A549 (cell line): ENCODE measurements at regions not wholly inside any gene's neighbourhood (a gene's known extent, or its start where the extent isn't known, plus 50 kb on each side); places are given as distances from the start of the nearest gene placed in this dataset.

Experiments used
- ATAC-seq, 2 experiments: fragments of 200-7000 bp in 1 of 2; fragments of >200 bp in 1 of 2; cut with Nextera tagmentation in 1 of 2; cut with Tn5 transposase in 1 of 2; 3 replicates each; pipeline versions ENCODE4 v1.8.0 to v1.9.1; 2018 to 2020; ENCODE audit warnings: mild to moderate bottlenecking in 1 of 2, moderate library complexity in 1 of 2
- CTCF ChIA-PET: fragments of 300-600 bp; sonication (Branson Sonifier 250); formaldehyde crosslinking; extraction: SDS; loops from one replicate; lab custom pipeline; 2021; ENCODE audit warnings: antibody characterized with exemption, inconsistent platforms; lab: Yijun Ruan, JAX
- POLR2A ChIA-PET: fragments of 350-600 bp; formaldehyde crosslinking; extraction: SDS; loops from one replicate; lab custom pipeline; 2021; ENCODE audit warnings: antibody characterized with exemption, inconsistent platforms; lab: Yijun Ruan, JAX
- DNase-seq, 2 experiments: peaks; one replicate each; pipeline versions ENCODE4 v3.0.0 to v3.0.0-alpha.2; 2011 to 2016; ENCODE audit warnings: low read depth in 1 of 2, low spot score in 1 of 2
- FAIRE-seq: peaks from 2 replicates; lab custom pipeline; 2011; peaks lifted over from hg19 to GRCh38; lab: Jason Lieb, UNC
- H3K27ac ChIP-seq, 2 experiments: fragments of >200 bp; sonication (Bioruptor Twin); formaldehyde crosslinking; 3 replicates each; pipeline ENCODE4 v1.5.1; 2016 to 2017
- H3K4me1 ChIP-seq: fragments of >200 bp; sonication (Bioruptor Twin); formaldehyde crosslinking; 3 replicates; pipeline ENCODE4 v1.6.1; 2016
- H3K4me2 ChIP-seq: fragments of >200 bp; sonication (Bioruptor Twin); formaldehyde crosslinking; 3 replicates; pipeline ENCODE4 v1.6.1; 2016
- H3K4me3 ChIP-seq: fragments of >200 bp; sonication (Bioruptor Twin); formaldehyde crosslinking; 3 replicates; pipeline ENCODE4 v1.5.1; 2016
- H3K9me3 ChIP-seq: fragments of >200 bp; sonication (Bioruptor Twin); formaldehyde crosslinking; 3 replicates; pipeline ENCODE4 v1.6.1; 2016
- BHLHE40 ChIP-seq: IDR thresholded peaks from 2 replicates; pipeline ENCODE4 v1.6.1; 2012; ENCODE audit warnings: low read depth, low read length, inconsistent platforms
- CBX8 ChIP-seq: fragments of 200-600 bp; sonication (generic); IDR thresholded peaks from 2 replicates; pipeline ENCODE4 v1.6.1; 2016
- CHD2 ChIP-seq: fragments of 150-350 bp; IDR thresholded peaks from 2 replicates; pipeline ENCODE4 v1.6.1; 2014; ENCODE audit warnings: low read length; ENCODE audit not compliant: partially characterized antibody
- EHF ChIP-seq: fragments of 250-450 bp; sonication (Bioruptor Pico); IDR thresholded peaks from 2 replicates; pipeline ENCODE4 v1.5.0; 2020; ENCODE audit warnings: mild to moderate bottlenecking
- FOSB ChIP-seq: fragments of 250-450 bp; sonication (Bioruptor Pico); IDR thresholded peaks from 2 replicates; pipeline ENCODE4 v1.5.0; 2020; ENCODE audit warnings: mild to moderate bottlenecking, moderate library complexity
- HDAC2 ChIP-seq: fragments of 200-600 bp; sonication (generic); IDR thresholded peaks from 2 replicates; pipeline ENCODE4 v1.6.1; 2016
- HOXA7 ChIP-seq: fragments of 250-450 bp; sonication (Bioruptor Pico); IDR thresholded peaks from 2 replicates; pipeline ENCODE4 v1.5.0; 2020; ENCODE audit warnings: mild to moderate bottlenecking, moderate library complexity
- HOXB13 ChIP-seq: fragments of 250-450 bp; sonication (Bioruptor Pico); IDR thresholded peaks from 2 replicates; pipeline ENCODE4 v1.5.0; 2020; ENCODE audit warnings: low read depth, mild to moderate bottlenecking, moderate library complexity
- JUNB ChIP-seq: fragments of >200 bp; sonication (Bioruptor Twin); formaldehyde crosslinking; IDR thresholded peaks from 2 replicates; pipeline ENCODE4 v1.6.1; 2016
- KDM1A ChIP-seq: fragments of 200-600 bp; sonication (generic); IDR thresholded peaks from 2 replicates; pipeline ENCODE4 v1.6.1; 2016; ENCODE audit warnings: low read depth, mild to moderate bottlenecking
- KDM5A ChIP-seq: fragments of 200-600 bp; sonication (generic); IDR thresholded peaks from 2 replicates; pipeline ENCODE4 v1.6.1; 2016; ENCODE audit warnings: antibody characterized with exemption, mild to moderate bottlenecking
- MAFK ChIP-seq: fragments of 450-650 bp; IDR thresholded peaks from 2 replicates; pipeline ENCODE4 v1.6.1; 2014; ENCODE audit not compliant: partially characterized antibody
- MYC ChIP-seq: IDR thresholded peaks from 2 replicates; pipeline ENCODE4 v1.6.1; 2012; ENCODE audit warnings: mild to moderate bottlenecking, inconsistent platforms, low read length, improper control_type of control experiment, borderline replicate concordance
- NFE2L2 ChIP-seq: fragments of 150-350 bp; conservative IDR thresholded peaks from 2 replicates; pipeline ENCODE4 v1.6.1; 2014; ENCODE audit warnings: low read length
- RAD21 ChIP-seq, 2 experiments: fragments of >200 bp in 1 of 2; sonication (Bioruptor Twin) in 1 of 2; formaldehyde crosslinking in 1 of 2; IDR thresholded peaks in 1 of 2; conservative IDR thresholded peaks in 1 of 2; 2 replicates in 1 of 2; 3 replicates in 1 of 2; pipeline ENCODE4 v1.6.1; 2012 to 2018; ENCODE audit warnings: inconsistent platforms in 1 of 2
- RFX5 ChIP-seq: fragments of 450-650 bp; IDR thresholded peaks from 2 replicates; pipeline ENCODE4 v1.7.1; 2014; ENCODE audit warnings: antibody characterized with exemption, mild to moderate bottlenecking, moderate library complexity
- SMC3 ChIP-seq: fragments of >200 bp; sonication (Bioruptor Twin); formaldehyde crosslinking; IDR thresholded peaks from 3 replicates; pipeline ENCODE4 v1.6.1; 2018; ENCODE audit warnings: inconsistent platforms
- TFCP2L1 ChIP-seq: fragments of 250-450 bp; sonication (Bioruptor Pico); IDR thresholded peaks from 2 replicates; pipeline ENCODE4 v1.5.0; 2021; ENCODE audit warnings: mild to moderate bottlenecking
- TP53 ChIP-seq: fragments of 250-450 bp; sonication (Bioruptor Pico); IDR thresholded peaks from 2 replicates; pipeline ENCODE4 v1.5.0; 2021; ENCODE audit warnings: mild to moderate bottlenecking, moderate library complexity
- ZFP36 ChIP-seq: fragments of 450-650 bp; IDR thresholded peaks from 2 replicates; pipeline ENCODE4 v1.6.1; 2014; ENCODE audit warnings: borderline replicate concordance; ENCODE audit not compliant: partially characterized antibody
- ZNF302 ChIP-seq: fragments of 250-450 bp; sonication (Bioruptor Pico); IDR thresholded peaks from 2 replicates; pipeline ENCODE4 v1.9.0; 2021; ENCODE audit warnings: inconsistent platforms, mild to moderate bottlenecking, moderate library complexity
- WGBS: methylation state at CpG from one replicate; pipeline ENCODE4 v1.1.6; 2017; ENCODE audit errors: missing lambda C conversion rate; 5-methylcytosine and 5-hydroxymethylcytosine counted together
- TF ChIP-seq, protein P1 (sequence below): IDR thresholded peaks from 2 replicates; pipeline ENCODE4 v1.6.1; 2012
- TF ChIP-seq, protein P2 (sequence below): fragments of >200 bp; sonication (Bioruptor Twin); formaldehyde crosslinking; IDR thresholded peaks from 3 replicates; pipeline ENCODE4 v1.5.1; 2016
- TF ChIP-seq, protein P3 (sequence below): fragments of >200 bp; sonication (Bioruptor Twin); formaldehyde crosslinking; IDR thresholded peaks from 2 replicates; pipeline ENCODE4 v1.6.1; 2016
- TF ChIP-seq, protein P4 (sequence below): IDR thresholded peaks from 2 replicates; pipeline ENCODE4 v1.6.1; 2012; ENCODE audit warnings: low read depth, borderline replicate concordance
- TF ChIP-seq, protein P5 (sequence below): fragments of 250-450 bp; sonication (Bioruptor Pico); IDR thresholded peaks from 2 replicates; pipeline ENCODE4 v1.5.0; 2020; ENCODE audit warnings: low read depth, mild to moderate bottlenecking, moderate library complexity
- TF ChIP-seq, protein P6 (sequence below): fragments of 200-600 bp; sonication (generic); IDR thresholded peaks from 2 replicates; pipeline ENCODE4 v1.6.1; 2016; ENCODE audit warnings: antibody characterized with exemption, mild to moderate bottlenecking, moderate library complexity
- TF ChIP-seq, protein P7 (sequence below): fragments of 250-450 bp; sonication (Bioruptor Pico); IDR thresholded peaks from 2 replicates; pipeline ENCODE4 v1.5.0; 2021; ENCODE audit warnings: mild to moderate bottlenecking, moderate library complexity, borderline replicate concordance

DNA sequence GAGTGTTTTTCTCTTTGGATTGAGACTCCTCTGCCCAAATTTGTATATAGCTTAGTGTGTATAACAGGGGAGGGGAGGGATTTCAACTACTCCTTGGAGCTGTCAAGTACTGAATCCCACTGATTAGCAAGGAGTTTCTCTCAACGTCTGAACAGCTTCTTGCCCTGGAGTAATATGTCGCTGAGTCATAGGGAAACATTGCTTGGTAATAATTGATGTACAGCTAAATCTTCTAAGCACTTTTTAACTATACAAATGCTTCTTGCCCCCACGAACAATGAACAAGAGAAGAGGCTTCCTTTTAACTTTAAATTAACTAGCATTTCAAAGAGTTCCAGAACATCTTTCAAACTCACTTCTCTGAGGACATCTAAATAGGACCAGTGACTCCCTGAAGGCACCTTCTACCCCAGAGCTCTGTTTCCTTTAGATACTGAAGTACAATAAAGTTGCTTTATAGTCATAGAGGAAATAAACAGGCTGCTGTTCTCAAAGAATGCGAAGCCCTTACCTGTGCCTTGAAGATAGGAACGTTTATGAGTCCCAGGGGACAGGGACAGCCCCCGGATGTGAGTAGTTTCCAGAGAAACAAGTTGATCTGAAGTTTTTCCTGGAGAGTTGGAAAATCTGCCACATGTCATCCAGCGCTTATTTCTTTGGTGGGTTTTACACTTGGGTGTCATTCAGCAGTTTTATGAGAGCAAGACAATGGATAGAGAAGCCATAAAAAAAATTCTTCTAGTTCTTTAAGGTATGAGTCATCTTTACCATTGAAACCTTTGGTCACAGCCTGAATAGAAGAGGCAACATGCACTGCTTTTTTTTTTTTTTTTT, 462.5 kb upstream of the BTBD3 start:
- peak overlapping the region; percentile 24 for H3K4me3 ChIP-seq
- ChIA-PET CTCF (interaction anchor here (0.9 to 1.4 kb wide), 2 partner anchors 9 to 88 kb away, joined by 3 to 6 read pairs; no protein-coding TSS in a partner anchor), POLR2A (interaction anchor here (0.7 to 1.4 kb wide), 4 partner anchors 15 to 1021 kb away, joined by 3 to 7 read pairs (median 4); partner anchors contain the start of genes JAG1, MKKS and SLX4IP)
- WGBS: under 1% methylated on average over 7 of the region's 7 CpGs
- peaks cover 62% of the 10 kb centered on the region for H3K4me1 ChIP-seq
- peak overlapping the region; percentile 82 for H3K4me2 ChIP-seq
- FAIRE-seq (peak; percentile 98), ATAC-seq (peak; percentile 83 to 85), DNase-seq (peak; percentile 58 to 91)
- peak overlapping the region; percentile 88 to 93 for H3K27ac ChIP-seq
- H3K9me3 ChIP-seq: 0 out of 3 replicates have a peak, but pooled peaks cover 3% of the 10 kb centered on the region
- no peak for TF ChIP-seq KDM5A
- no peak for TF ChIP-seq HDAC2
- no peak for TF ChIP-seq TFCP2L1 (CRISPR knock-in tag)
- peak; percentile 26 to 44; a peak in 4 of 5 replicates for TF ChIP-seq RAD21 (conservative IDR thresholded peaks at IDR 0.05 in 1 of 2, IDR thresholded peaks at IDR 0.05 in 1 of 2)
- TF ChIP-seq NFE2L2: no peak
- TF ChIP-seq, protein P1, sequence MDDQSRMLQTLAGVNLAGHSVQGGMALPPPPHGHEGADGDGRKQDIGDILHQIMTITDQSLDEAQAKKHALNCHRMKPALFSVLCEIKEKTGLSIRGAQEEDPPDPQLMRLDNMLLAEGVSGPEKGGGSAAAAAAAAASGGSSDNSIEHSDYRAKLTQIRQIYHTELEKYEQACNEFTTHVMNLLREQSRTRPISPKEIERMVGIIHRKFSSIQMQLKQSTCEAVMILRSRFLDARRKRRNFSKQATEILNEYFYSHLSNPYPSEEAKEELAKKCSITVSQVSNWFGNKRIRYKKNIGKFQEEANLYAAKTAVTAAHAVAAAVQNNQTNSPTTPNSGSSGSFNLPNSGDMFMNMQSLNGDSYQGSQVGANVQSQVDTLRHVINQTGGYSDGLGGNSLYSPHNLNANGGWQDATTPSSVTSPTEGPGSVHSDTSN: peak; percentile 32; the same call in 1 of the 2 replicates
- TF ChIP-seq MAFK: peak; percentile 69
- TF ChIP-seq, protein P2, sequence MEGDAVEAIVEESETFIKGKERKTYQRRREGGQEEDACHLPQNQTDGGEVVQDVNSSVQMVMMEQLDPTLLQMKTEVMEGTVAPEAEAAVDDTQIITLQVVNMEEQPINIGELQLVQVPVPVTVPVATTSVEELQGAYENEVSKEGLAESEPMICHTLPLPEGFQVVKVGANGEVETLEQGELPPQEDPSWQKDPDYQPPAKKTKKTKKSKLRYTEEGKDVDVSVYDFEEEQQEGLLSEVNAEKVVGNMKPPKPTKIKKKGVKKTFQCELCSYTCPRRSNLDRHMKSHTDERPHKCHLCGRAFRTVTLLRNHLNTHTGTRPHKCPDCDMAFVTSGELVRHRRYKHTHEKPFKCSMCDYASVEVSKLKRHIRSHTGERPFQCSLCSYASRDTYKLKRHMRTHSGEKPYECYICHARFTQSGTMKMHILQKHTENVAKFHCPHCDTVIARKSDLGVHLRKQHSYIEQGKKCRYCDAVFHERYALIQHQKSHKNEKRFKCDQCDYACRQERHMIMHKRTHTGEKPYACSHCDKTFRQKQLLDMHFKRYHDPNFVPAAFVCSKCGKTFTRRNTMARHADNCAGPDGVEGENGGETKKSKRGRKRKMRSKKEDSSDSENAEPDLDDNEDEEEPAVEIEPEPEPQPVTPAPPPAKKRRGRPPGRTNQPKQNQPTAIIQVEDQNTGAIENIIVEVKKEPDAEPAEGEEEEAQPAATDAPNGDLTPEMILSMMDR: no peak
- TF ChIP-seq HOXA7 (CRISPR knock-in tag): no peak
- TF ChIP-seq, protein P3, sequence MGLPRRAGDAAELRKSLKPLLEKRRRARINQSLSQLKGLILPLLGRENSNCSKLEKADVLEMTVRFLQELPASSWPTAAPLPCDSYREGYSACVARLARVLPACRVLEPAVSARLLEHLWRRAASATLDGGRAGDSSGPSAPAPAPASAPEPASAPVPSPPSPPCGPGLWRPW: no peak
- TF ChIP-seq ZNF302 (CRISPR knock-in tag): no peak
- TF ChIP-seq, protein P4, sequence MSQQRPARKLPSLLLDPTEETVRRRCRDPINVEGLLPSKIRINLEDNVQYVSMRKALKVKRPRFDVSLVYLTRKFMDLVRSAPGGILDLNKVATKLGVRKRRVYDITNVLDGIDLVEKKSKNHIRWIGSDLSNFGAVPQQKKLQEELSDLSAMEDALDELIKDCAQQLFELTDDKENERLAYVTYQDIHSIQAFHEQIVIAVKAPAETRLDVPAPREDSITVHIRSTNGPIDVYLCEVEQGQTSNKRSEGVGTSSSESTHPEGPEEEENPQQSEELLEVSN: 0 out of 2 replicates have a peak, but pooled peaks have one; percentile 25
- peak; percentile 17; the same call in 1 of the 3 replicates for TF ChIP-seq SMC3
- no peak for TF ChIP-seq BHLHE40
- no peak for TF ChIP-seq RFX5
- no peak; the same call in 1 of the 2 replicates for TF ChIP-seq HOXB13
- no peak for TF ChIP-seq KDM1A
- TF ChIP-seq, protein P5, sequence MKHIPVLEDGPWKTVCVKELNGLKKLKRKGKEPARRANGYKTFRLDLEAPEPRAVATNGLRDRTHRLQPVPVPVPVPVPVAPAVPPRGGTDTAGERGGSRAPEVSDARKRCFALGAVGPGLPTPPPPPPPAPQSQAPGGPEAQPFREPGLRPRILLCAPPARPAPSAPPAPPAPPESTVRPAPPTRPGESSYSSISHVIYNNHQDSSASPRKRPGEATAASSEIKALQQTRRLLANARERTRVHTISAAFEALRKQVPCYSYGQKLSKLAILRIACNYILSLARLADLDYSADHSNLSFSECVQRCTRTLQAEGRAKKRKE (CRISPR knock-in tag): no peak
- no peak for TF ChIP-seq TP53 (CRISPR knock-in tag)
- TF ChIP-seq, protein P6, sequence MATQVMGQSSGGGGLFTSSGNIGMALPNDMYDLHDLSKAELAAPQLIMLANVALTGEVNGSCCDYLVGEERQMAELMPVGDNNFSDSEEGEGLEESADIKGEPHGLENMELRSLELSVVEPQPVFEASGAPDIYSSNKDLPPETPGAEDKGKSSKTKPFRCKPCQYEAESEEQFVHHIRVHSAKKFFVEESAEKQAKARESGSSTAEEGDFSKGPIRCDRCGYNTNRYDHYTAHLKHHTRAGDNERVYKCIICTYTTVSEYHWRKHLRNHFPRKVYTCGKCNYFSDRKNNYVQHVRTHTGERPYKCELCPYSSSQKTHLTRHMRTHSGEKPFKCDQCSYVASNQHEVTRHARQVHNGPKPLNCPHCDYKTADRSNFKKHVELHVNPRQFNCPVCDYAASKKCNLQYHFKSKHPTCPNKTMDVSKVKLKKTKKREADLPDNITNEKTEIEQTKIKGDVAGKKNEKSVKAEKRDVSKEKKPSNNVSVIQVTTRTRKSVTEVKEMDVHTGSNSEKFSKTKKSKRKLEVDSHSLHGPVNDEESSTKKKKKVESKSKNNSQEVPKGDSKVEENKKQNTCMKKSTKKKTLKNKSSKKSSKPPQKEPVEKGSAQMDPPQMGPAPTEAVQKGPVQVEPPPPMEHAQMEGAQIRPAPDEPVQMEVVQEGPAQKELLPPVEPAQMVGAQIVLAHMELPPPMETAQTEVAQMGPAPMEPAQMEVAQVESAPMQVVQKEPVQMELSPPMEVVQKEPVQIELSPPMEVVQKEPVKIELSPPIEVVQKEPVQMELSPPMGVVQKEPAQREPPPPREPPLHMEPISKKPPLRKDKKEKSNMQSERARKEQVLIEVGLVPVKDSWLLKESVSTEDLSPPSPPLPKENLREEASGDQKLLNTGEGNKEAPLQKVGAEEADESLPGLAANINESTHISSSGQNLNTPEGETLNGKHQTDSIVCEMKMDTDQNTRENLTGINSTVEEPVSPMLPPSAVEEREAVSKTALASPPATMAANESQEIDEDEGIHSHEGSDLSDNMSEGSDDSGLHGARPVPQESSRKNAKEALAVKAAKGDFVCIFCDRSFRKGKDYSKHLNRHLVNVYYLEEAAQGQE: no peak
- no peak for TF ChIP-seq ZFP36
- TF ChIP-seq FOSB (CRISPR knock-in tag): no peak
- TF ChIP-seq, protein P7, sequence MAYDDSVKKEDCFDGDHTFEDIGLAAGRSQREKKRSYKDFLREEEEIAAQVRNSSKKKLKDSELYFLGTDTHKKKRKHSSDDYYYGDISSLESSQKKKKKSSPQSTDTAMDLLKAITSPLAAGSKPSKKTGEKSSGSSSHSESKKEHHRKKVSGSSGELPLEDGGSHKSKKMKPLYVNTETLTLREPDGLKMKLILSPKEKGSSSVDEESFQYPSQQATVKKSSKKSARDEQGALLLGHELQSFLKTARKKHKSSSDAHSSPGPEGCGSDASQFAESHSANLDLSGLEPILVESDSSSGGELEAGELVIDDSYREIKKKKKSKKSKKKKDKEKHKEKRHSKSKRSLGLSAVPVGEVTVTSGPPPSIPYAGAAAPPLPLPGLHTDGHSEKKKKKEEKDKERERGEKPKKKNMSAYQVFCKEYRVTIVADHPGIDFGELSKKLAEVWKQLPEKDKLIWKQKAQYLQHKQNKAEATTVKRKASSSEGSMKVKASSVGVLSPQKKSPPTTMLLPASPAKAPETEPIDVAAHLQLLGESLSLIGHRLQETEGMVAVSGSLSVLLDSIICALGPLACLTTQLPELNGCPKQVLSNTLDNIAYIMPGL (CRISPR knock-in tag): no peak
- no peak for TF ChIP-seq MYC
- TF ChIP-seq JUNB: peak; percentile 81
- no peak for TF ChIP-seq CBX8
- no peak for TF ChIP-seq CHD2
- TF ChIP-seq EHF (CRISPR knock-in tag): no peak
